DND-41 (cell line): ENCODE measurements at regions not wholly inside any gene's neighbourhood (a gene's known extent, or its start where the extent isn't known, plus 50 kb on each side); places are given as distances from the start of the nearest gene placed in this dataset.

ENCODE experiments used
- CTCF ChIP-seq: IDR thresholded peaks from 2 replicates; pipeline ENCODE4 v1.5.1; 2012; ENCODE audit warnings: borderline replicate concordance, low read length, moderate library complexity, mild to moderate bottlenecking; ENCODE audit not compliant: poor library complexity, severe bottlenecking; ENCODE audit errors: extremely low read depth
- EZH2 ChIP-seq: IDR thresholded peaks from 3 replicates; pipeline ENCODE4 v1.6.1; 2012; ENCODE audit warnings: borderline replicate concordance, low read depth, mild to moderate bottlenecking, moderate library complexity, low read length, inconsistent platforms; ENCODE audit not compliant: severe bottlenecking

- TF ChIP-seq CTCF (no peak), EZH2 (no peak)
These were observed 232.3 kb upstream of the FGGY start for GRCh38 chr1:59064592-59064991.
